NCI-H146 treated with DMSO at 0.1 percent for 48 hours (cell line): ENCODE measurements at regions not wholly inside any gene's neighbourhood (a gene's known extent, or its start where the extent isn't known, plus 50 kb on each side); places are given as distances from the start of the nearest gene placed in this dataset.
"Not testable (repeated sequence)": the region's sequence is repeated elsewhere in the genome, so short reads cannot be mapped to it uniquely, and the experiment has no call there.

Experiments used
- DNase-seq: peaks from one replicate; lab custom pipeline; 2025; ENCODE audit not compliant: unreplicated experiment; lab: John Stamatoyannopoulos, UW

DNA sequence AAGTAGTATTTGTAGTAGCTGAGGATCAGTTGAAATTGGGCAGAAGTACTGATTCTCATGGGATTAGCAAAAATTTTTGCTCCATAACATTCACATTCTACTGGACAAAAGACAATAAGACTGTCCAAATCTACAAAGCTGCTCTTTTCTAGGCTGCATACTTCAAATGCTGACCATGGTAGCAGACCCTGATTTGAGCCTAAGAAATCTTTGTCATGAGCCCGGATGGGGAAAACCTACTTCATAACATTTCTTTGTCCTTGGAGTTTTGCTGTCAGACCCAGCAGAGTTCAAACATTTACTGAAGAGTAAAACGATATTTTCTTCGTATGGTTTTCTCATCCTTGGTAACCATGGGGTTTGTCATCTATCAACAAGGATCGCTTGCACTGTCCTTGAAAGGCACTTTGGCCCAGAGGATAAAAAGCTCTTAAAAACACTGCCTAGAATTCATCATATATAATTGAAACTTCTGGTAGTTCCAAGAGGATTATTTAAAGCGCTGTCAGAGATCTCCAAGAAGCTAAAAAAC is 216.9 kb downstream of the CAVIN4 start:
- DNase-seq: no peak

DNA sequence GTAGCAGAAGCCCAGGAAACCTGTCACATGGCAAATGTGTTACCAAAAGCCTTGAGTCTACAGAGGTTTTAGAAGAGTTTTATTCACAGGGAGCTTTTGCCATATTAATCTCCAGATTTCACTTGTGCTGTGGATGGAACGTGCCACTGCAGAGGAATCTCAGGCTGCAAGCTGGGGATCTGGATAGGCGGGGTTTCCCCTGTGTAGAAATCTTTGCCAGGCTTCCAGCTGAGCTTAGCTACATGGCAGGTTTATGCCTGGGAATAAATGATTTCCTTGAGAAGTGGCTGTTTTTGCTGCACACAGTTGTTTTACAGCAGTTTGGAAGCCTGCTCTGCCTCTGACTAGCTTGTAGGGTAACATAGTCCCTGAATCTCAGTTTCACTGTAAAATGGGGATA is 224.6 kb upstream of the PLPPR1 start:
- no peak for DNase-seq

DNA sequence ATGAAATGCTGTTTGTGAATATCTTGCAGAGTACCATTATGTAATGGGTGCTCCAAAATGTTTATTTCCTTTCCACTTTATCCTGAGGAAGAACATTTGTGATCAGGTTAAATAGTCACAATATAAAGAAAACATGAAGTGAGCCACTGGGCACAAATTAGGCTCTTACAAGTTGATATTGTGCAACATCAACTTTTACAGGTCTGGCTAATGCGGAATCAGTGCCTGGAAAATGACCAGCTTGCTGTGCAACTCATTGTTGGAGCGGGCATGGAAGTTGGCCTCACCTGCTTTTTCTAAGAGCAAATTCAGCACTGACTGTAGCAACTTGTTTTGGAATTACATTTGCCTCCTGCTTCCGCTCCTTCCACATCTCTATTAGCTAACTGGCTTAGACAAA is 216.9 kb upstream of the PLPPR1 start:
- DNase-seq: no peak

DNA sequence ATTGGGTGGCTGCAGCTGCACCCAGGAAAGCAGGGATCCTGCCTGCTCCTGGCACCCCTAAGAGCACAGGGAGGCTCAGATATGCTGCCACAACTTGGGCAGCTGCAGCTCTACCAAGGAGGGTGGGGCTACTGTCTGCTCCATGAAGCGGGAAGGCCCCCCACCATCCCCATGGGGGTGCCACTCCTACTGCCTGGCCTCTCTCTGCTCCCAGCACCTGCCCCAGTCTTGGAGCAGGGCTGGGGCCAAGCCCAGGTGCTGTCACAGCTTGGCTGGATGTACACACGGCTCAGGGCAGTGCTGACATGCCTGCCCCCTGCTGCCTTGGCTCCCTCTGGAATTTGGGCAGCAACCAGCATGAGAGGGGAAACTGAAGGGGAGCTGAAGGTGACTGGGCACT is 214.7 kb upstream of the PLPPR1 start:
- no peak for DNase-seq

DNA sequence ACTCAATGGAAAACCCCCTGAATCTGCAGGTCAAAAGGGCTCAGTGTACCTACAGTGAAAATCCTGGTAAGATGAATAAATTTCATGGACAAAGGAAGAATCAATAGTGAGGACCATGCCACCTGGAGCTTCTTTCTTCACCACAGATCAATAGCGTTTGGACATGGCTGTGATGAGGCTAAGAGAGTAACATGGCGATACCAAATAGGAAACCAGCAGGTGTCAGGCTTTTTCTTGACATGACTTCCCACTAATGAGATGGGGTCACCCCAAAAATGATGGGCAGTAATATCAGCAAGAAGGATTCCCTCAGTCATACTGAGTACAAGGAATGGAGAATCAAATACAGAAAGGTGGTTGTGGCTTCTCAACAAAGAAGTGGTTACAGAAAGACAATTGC is 208.5 kb upstream of the PLPPR1 start:
- DNase-seq: peak; percentile 78

DNA sequence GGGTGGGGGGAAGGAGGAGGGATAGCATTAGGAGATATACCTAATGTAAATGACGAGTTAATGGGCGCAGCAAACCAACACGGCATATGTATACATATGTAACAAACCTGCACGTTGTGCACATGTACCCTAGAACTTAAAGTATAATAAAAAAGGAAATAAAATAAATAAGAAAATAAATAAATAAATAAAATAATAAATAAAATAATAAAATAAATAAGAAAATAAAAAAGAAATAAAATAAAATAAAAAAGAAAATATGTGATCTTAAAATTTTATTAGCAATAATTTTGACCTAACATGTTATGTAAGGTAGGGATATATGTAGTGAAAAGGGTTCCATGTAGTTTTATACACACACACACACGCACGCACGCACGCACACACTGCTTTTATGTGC is 195.5 kb upstream of the PLPPR1 start:
- not testable (repeated sequence) for DNase-seq

DNA sequence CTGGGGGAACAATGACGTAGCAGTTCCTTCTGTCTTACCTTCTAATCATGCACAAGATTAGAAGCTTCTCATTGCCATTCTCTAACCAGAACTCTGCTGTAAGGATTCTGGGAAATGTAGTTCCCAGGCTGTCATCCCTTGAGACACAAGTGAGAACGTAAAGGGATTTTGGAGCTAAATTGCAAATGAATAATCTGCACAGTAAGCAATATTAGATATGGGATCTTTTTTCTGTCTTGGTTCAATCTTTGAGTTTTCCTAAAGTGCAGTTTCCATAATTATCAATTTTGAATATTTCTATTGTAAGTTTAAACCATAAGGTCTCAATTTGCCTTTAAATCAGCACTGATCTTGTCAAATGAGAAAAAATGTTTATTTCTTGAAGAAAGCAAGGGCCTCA is 189.7 kb upstream of the PLPPR1 start:
- DNase-seq: no peak

DNA sequence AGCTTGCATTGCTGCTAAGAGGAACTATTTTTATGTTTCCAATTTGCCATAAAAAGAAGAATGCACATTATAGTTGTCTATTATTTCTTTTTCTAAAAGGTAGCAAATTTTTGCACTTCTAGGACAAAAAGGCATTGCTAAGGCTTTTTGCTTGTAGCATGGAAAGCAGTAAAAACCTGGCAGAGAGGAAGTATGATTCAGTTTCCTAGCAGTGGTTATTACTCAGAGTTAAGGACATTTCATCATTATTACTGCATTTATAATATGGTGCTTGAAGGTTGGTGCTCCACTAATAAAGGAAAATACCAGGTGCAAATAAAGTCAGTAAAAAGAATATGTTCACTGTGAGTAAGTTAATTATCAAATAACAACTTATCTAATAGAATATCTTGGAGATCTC is 179.8 kb upstream of the PLPPR1 start:
- DNase-seq: no peak

DNA sequence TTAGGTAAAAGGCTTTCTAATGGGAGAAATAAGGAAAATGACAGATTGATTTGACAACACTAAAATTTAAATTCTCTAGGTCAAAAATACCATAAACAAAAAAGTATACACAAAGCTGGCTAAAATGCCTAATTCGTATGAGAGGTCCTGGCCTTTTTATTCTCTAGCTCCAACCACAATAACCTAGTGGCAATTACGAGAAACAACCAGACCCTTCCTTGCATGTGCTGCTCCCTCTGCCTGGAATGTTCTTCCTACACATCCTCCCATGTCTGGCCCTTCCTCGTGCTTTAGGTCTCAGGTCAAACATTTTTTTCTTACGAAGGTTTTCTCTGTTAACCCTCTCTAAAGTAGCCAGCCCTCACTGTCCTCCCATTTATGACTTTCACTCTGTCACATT is 176.4 kb upstream of the PLPPR1 start:
- DNase-seq: no peak

DNA sequence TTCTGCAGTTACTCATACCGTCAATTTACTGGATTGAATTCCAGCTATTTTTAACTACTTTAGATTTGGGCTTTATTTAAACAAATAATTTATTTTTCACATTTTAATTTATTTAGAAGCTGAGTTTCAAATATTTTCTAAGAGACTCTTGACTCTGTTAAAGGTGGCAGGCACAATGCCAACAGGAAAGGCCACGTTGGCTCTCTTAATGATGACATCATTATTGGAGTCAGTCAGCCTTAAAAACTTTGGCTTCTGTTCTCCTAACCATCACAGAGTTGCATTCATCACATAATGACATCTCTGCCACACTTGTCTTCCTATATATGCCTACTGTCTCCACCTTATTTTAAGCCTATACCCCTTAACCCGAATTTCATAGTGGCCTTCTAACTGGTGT is 172.3 kb upstream of the PLPPR1 start:
- no peak for DNase-seq

DNA sequence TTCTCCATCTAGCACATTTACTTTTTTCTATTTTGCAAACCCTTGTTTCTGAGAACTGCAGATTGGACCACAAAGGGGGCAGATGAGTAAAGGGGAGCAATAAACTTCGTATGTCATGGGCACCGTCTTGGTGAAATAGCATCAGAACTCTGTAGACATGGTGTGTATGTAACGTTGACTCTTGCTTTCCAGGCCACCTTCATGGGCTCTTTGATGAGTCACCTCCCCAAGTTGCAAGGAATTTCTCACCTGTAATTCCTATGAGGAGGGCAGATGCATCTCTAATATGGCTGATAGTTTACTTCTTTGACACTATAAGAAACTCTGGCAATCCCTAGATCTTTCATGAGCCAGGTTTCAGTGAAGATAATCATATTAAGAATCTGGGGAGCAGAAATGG is 163.4 kb upstream of the PLPPR1 start:
- DNase-seq: no peak

DNA sequence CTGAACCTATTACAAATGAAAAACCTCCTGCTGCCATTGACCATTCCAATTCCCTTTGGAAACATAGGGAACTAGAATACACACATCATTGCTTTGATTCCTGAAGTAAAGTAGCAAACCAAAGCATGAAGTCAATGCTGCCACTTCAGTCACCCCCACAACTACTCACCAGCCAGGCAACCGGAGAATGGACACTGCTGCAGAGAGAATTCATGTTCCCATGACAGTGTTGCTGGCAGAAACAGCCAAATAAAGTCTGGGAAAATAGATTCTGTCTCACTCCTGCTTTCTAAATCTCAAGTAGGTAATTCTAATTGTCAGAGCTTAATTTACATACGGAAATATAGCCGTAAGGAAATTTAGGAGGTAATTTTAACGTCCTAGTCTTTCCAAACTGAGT is 162.9 kb upstream of the PLPPR1 start:
- DNase-seq: no peak

DNA sequence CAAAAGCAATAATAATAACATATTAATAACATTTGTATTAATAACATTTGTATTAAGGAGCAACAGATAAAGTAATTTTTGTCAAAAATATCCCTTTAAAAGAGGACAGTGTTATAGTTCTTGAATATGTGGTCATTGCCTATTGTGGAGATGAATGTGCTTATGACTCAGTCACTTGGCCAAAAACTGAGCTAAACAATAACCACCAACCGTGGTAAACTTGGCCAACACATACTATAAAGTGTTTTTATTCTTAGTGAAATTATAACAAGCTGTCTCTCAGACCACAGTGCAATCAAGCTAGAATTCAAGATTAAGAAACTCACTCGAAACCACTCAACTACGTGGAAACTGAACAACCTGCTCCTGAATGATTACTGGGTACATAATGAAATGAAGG is 159.2 kb upstream of the PLPPR1 start:
- no peak for DNase-seq

DNA sequence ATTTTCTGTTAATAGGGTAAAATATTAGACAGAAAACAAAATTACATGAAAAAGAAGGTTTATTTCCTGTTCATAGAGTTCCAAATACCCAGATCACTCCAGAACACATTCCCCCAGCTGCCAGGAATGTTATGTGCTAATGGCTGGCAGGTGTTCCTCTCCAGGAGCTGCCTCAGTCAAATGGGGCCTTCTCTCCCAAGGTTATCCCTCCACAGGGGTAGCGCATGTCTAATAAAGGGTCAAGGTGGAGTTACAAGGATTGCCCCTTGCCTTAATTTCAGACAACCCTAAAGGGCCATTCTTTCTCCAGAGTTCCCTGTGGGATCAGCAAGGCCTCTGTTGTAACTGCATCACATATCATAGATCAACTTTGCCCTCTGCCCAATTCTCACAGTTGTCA is 148.6 kb upstream of the PLPPR1 start:
- DNase-seq: no peak

DNA sequence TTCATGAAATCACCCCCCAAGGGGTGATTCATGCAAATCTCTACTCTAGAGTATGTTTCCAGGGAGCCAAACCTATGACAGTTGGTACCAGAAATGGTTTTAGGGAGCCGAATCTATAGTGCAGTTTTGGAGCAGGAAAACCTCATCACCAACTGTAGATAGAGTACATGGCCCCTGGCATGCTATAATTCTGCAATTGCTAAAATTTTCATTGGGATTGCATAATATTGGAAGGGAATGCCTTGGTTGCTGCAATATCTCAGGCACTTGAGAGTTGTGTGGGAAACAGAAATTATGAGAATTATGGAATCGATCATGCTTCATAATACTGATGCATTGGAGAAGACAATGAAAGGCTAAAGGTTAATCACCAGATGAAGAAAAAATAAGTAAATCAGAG is 148.2 kb upstream of the PLPPR1 start:
- DNase-seq: no peak

DNA sequence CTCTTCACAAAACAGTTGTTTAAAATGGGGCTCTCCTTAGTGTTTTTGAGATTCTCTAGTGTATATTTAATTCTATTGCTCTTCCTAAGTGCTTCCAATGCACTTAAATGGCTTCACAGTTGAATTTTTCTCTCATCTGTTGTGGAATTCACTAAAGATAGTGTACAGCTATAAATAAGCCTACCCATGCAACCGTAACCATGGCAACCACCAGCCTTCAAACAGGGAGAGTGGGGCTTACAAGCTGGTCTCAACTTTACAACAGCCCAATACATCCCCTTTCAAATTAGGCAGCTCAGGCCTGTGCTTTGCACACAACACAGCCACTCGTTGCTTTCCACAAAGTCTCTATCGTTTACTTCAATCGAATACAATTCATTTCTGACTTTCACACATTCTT is 144.0 kb upstream of the PLPPR1 start:
- no peak for DNase-seq

DNA sequence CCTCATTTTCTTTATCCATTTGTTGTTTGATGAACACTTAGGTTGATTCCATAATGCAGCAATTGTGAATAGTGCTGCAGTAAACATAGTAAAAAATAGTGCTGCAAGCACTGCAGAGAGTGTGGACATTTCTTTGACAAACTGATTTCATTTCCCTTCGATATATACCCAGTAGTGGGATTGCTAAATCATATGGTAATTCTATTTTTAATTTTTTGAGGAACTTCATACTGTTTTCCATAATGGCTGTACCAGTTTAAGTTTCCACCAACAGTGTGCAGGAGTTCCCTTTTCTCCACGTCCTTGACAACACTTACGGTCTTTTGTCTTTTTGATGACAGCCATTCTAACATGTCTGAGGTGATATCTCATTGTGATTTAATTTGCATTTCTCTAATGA is 138.2 kb upstream of the PLPPR1 start:
- no peak for DNase-seq

DNA sequence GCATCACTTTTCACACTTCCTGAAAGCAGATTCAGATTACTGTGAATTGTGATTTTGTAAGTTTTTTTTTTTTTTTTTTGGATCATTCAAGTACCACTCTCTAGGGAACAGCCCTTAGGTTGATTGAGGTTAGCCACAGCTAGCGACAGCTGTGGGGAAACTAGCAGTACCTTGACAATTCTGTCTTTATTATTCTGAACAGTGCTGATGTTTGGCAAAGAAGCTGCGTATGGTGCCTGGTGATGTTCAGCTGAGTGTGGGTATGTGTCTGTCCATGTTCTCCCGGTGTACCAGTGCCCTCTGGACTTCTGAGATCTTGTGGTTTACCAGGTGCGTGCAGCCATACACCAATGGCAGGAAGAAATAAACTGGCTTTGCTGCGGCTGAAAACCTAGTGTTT is 117.3 kb upstream of the PLPPR1 start:
- peak; percentile 68 for DNase-seq

DNA sequence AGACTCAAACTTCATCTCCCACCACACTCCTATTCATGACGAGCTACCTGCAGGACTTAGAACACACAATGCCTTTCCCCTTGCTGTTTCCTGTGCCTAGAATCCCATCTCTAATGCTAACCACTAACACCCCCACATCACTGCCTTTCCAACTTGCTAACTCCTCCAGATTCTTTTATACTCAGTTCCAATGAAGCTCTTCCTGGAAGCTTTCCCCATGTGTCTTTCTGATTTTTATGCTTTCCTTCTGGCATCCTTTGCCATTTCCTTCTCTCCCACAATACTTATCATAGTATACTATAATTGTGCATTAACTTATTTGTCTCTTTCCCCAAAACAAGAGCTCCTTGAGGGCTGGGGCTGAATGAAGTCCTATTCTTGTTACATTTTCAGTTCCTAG is 115.3 kb upstream of the PLPPR1 start:
- DNase-seq: no peak

DNA sequence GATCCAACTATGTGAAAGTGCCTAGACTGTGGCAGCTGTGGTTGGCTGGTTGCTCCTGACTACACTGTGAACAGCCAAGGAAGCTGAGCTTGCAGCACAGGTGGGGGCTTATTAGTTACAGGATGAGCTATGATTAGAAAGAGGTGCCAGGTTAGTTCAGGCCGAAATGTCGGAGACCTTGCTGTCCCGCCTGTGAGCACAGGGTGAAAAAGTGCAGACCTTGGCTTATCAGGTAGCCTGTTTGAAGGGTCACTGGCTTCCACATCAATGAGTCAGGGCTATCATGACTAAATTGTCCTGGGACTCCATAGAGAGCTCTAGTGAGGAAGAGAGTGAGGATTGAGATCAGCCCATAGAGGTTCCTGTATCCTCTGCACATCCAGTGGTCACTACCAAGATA is 114.3 kb upstream of the PLPPR1 start:
- no peak for DNase-seq

DNA sequence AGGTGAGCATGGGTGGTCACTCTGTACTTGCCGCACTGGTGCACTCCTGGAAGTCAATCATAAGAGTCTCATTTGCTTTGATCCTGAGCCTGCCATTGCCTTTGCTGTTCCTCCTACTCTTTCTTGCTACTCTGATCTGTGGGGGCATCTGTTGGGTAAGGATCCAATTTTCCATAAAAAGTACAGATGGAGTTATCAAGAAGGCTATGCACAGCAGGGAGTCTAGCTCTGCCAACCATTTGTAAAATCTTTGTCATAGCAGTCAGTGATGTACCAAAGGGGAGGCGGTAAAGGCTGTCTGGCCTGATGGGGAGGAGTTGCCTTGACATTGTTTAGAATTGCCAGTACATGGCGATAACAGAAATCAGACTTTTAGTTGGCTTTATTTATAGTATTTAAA is 109.0 kb upstream of the PLPPR1 start:
- no peak for DNase-seq

DNA sequence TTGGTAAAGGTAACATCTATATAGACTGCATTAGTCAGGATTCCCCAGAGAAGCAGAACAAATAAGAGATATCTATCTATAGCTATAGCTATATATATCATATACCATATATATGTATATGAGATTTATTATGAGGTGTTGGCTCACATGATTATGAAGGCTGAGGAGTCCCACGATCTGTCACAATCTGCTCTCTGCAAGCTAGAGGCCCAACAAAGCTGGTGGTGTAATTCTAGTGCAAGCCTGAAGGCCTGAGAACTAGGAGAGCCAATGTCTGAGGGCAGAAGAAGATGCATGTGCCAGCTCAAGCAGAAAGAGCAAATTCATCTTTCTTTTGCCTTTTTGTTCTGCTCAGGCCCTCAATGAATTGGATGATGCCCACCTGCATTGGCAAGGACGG is 102.2 kb upstream of the PLPPR1 start:
- no peak for DNase-seq

DNA sequence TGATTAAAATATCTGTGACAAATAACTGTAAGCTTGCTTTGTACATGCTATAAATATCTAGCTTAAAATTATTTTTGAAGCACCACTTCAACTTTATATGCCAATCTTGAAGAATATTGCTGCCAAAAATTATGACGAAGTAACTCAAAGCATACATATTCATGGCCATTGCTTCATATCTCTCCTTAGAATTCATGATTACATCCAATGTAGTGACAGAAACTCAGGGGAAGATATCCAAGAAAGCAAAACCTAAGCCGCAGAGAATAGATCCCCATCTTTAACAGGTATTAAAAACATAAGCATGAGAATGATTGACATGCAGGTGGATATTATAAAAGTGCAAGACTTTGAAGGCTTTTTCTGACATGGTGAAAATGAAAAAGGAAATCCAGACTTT is 100.8 kb upstream of the PLPPR1 start:
- no peak for DNase-seq

DNA sequence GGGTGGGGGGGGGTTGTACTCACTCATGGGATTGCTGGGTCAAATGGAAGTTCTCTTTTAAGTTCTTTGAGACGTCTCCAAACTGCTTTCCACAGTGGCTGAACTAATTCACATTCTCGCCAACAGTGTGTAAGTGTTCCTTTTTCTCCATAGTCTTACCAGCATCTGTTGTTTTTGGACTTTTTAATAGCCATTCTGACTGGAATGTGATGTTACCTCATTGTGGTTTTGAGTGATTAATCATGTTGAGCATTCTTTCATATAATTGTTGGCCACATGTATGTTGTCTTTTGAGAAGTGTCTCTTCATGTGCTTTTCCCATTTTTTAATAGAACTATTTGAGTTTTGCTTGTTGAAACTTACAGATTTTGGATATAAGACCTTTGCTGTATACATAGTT is 94.9 kb upstream of the PLPPR1 start:
- DNase-seq: no peak
